ENCODE measurements at regions not wholly inside any gene's neighbourhood (a gene's known extent, or its start where the extent isn't known, plus 50 kb on each side); places are given as distances from the start of the nearest gene placed in this dataset.
"Not testable (repeated sequence)": the region's sequence is repeated elsewhere in the genome, so short reads cannot be mapped to it uniquely, and the experiment has no call there.

DNA sequence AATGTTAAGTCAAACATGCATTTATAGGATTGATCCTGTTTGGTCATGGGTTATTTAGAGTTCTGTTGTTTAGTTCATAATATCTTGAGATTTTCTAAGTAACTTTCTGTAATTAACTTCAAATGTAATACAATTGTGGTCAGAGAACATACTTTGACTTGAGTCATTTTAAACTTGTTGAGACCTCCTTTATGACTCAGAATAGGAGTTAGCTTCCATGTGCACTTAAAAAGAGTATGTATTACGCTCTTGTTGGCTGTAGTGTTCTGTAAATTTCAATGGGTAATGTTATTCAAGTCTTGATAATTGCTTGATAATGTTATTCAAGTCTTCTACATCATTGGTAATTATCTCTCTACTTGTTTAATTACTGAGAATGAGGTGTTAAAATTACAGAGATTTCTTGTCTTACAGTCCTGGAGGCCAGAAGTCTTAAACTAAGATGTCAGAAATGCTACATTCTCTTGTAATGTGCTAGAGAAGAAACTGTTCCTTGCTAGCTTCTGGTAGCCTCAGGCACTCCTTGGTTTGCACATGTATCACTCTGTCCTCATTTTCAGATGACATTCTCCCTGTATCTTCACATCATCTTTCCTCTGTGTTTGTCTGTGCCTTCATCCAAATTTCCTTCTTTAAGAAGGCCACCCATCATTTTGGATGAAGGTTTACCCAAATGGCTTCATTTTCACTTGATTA lies 197.3 kb downstream of the TMTC3 start:
- no peak overlapping the region for H3K4me3 ChIP-seq (ENCODE audit: low read length)
- no peaks in the 10 kb centered on the region for H3K9me3 ChIP-seq (replicated peaks; ENCODE audit: low read length)
- no peaks in the 10 kb centered on the region for H3K36me3 ChIP-seq (ENCODE audit: insufficient read depth, low read length)
- no peak overlapping the region for H3K4me2 ChIP-seq (ENCODE audit: low read length)
- H3K9ac ChIP-seq (ENCODE audit: low read depth, low read length): no peak overlapping the region
- no peaks in the 10 kb centered on the region for H3K27me3 ChIP-seq (ENCODE audit: control insufficient read depth, insufficient read depth, low read length)
- H3K4me1 ChIP-seq (ENCODE audit: control insufficient read depth, insufficient read depth, low read length): peaks cover 19% of the 10 kb centered on the region

- Histone ChIP-seq H3K4me3 (ENCODE audit: low read length) (no peak overlapping the region), H3K4me2 (ENCODE audit: low read length) (no peak overlapping the region), H3K4me1 (ENCODE audit: control insufficient read depth, insufficient read depth, low read length) (peaks cover 15% of the 10 kb centered on the region), H3K9me3 (replicated peaks; ENCODE audit: low read length) (no peaks in the 10 kb centered on the region), H3K36me3 (ENCODE audit: insufficient read depth, low read length) (no peaks in the 10 kb centered on the region), H3K27me3 (ENCODE audit: control insufficient read depth, insufficient read depth, low read length) (no peaks in the 10 kb centered on the region), H3K9ac (ENCODE audit: low read depth, low read length) (no peak overlapping the region)
Observed at GRCh38 chr12:88339966-88340365, 197.9 kb downstream of the TMTC3 start.

GRCh38 chr12:88342251-88342806 lies 200.2 kb downstream of the TMTC3 start:
- Histone ChIP-seq H3K4me3 (ENCODE audit: low read length) (no peak overlapping the region), H3K9me3 (replicated peaks; ENCODE audit: low read length) (no peaks in the 10 kb centered on the region), H3K9ac (ENCODE audit: low read depth, low read length) (no peak overlapping the region), H3K4me1 (ENCODE audit: control insufficient read depth, insufficient read depth, low read length) (peaks cover 15% of the 10 kb centered on the region), H3K4me2 (ENCODE audit: low read length) (no peak overlapping the region), H3K27me3 (ENCODE audit: control insufficient read depth, insufficient read depth, low read length) (no peaks in the 10 kb centered on the region), H3K36me3 (ENCODE audit: insufficient read depth, low read length) (no peaks in the 10 kb centered on the region)

DNA sequence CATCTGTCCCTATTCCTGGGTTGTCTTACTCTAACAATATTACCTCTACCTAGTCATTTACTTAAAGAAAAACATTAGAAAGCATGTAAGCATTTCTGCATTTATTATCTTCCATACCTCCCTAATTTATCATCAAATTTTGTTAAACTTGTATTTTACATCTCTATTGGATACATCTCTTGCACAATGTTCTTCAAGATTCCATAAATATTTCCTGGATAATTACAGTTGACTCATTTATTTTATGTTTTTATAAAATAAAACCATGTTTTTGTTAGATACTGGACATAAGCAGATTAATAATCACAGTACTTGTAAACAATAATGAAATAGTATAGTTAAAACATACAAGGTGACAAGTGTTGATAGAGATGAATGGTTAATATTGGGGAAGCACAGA lies 209.0 kb downstream of the TMTC3 start:
- H3K4me1 ChIP-seq (ENCODE audit: control insufficient read depth, insufficient read depth, low read length): peaks cover 26% of the 10 kb centered on the region
- no peak overlapping the region for H3K4me2 ChIP-seq (ENCODE audit: low read length)
- peak overlapping the region; percentile 59 for H3K9ac ChIP-seq (ENCODE audit: low read depth, low read length)
- no peaks in the 10 kb centered on the region for H3K9me3 ChIP-seq (replicated peaks; ENCODE audit: low read length)
- no peak overlapping the region for H3K4me3 ChIP-seq (ENCODE audit: low read length)
- H3K27me3 ChIP-seq (ENCODE audit: control insufficient read depth, insufficient read depth, low read length): no peaks in the 10 kb centered on the region
- no peaks in the 10 kb centered on the region for H3K36me3 ChIP-seq (ENCODE audit: insufficient read depth, low read length)

- Histone ChIP-seq H3K4me3 (ENCODE audit: low read length) (no peak overlapping the region), H3K4me2 (ENCODE audit: low read length) (no peak overlapping the region), H3K27me3 (ENCODE audit: control insufficient read depth, insufficient read depth, low read length) (no peaks in the 10 kb centered on the region), H3K36me3 (ENCODE audit: insufficient read depth, low read length) (no peaks in the 10 kb centered on the region), H3K9ac (ENCODE audit: low read depth, low read length) (no peak overlapping the region), H3K9me3 (replicated peaks; ENCODE audit: low read length) (no peaks in the 10 kb centered on the region), H3K4me1 (ENCODE audit: control insufficient read depth, insufficient read depth, low read length) (peaks cover 26% of the 10 kb centered on the region)
Observed at GRCh38 chr12:88354691-88355090, 212.6 kb downstream of the TMTC3 start.

DNA sequence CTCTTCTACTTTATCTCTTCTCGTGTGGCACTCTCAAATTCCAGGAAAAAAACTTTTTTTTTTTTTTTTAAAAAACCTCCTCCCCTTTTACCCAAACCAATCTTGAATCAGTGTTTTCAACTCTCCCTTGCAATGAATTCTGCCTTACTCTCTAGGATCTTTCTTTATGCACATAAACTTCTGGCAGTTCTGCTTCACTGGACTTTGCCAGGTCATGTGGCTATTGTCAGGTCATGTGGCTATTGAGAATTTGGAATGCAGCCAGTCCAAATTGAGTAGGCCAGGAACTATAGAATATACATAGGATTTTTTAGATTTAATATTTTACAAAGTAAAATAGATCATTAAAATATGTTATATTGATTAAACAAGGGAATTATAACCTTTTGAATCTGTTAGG lies 218.2 kb downstream of the TMTC3 start:
- H3K27me3 ChIP-seq (ENCODE audit: control insufficient read depth, insufficient read depth, low read length): no peaks in the 10 kb centered on the region
- no peak overlapping the region for H3K4me3 ChIP-seq (ENCODE audit: low read length)
- no peaks in the 10 kb centered on the region for H3K9me3 ChIP-seq (replicated peaks; ENCODE audit: low read length)
- no peaks in the 10 kb centered on the region for H3K36me3 ChIP-seq (ENCODE audit: insufficient read depth, low read length)
- no peak overlapping the region for H3K9ac ChIP-seq (ENCODE audit: low read depth, low read length)
- H3K4me2 ChIP-seq (ENCODE audit: low read length): no peak overlapping the region
- peaks cover 20% of the 10 kb centered on the region for H3K4me1 ChIP-seq (ENCODE audit: control insufficient read depth, insufficient read depth, low read length)

- no peak overlapping the region for H3K4me3 ChIP-seq (ENCODE audit: low read length)
- H3K4me2 ChIP-seq (ENCODE audit: low read length): no peak overlapping the region
- no peak overlapping the region for H3K9ac ChIP-seq (ENCODE audit: low read depth, low read length)
- no peaks in the 10 kb centered on the region for H3K9me3 ChIP-seq (replicated peaks; ENCODE audit: low read length)
- peaks cover 20% of the 10 kb centered on the region for H3K4me1 ChIP-seq (ENCODE audit: control insufficient read depth, insufficient read depth, low read length)
- H3K27me3 ChIP-seq (ENCODE audit: control insufficient read depth, insufficient read depth, low read length): no peaks in the 10 kb centered on the region
- no peaks in the 10 kb centered on the region for H3K36me3 ChIP-seq (ENCODE audit: insufficient read depth, low read length)
Observed at GRCh38 chr12:88361493-88361892, 218.8 kb downstream of the KITLG start.

GRCh38 chr12:88362439-88362838 lies 217.8 kb downstream of the KITLG start:
- Histone ChIP-seq H3K27me3 (ENCODE audit: control insufficient read depth, insufficient read depth, low read length) (no peaks in the 10 kb centered on the region), H3K9me3 (replicated peaks; ENCODE audit: low read length) (no peaks in the 10 kb centered on the region), H3K36me3 (ENCODE audit: insufficient read depth, low read length) (no peaks in the 10 kb centered on the region), H3K4me3 (ENCODE audit: low read length) (no peak overlapping the region), H3K4me2 (ENCODE audit: low read length) (no peak overlapping the region), H3K4me1 (ENCODE audit: control insufficient read depth, insufficient read depth, low read length) (peaks cover 20% of the 10 kb centered on the region), H3K9ac (ENCODE audit: low read depth, low read length) (no peak overlapping the region)

DNA sequence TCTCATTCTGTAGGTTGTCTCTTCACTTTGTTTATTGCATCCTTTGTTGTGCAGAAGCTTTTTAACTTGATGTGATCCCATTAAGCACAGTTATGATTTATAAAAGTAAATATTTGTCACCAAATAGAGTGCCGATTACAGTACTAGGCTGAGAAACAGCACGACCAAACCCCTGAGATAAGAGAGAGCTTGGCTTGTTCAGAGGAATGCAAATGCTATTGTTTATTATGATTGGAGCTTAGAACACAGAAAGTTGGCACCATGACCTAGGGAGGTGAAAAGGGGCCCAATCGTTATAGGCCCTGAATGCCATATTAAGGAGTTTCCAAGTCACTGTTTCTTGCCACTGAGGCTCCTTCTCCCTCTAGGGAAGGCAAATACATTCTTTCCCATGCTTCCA lies 214.9 kb downstream of the KITLG start:
- no peaks in the 10 kb centered on the region for H3K9me3 ChIP-seq (replicated peaks; ENCODE audit: low read length)
- H3K9ac ChIP-seq (ENCODE audit: low read depth, low read length): no peak overlapping the region
- peaks cover 20% of the 10 kb centered on the region for H3K4me1 ChIP-seq (ENCODE audit: control insufficient read depth, insufficient read depth, low read length)
- no peak overlapping the region for H3K4me3 ChIP-seq (ENCODE audit: low read length)
- no peak overlapping the region for H3K4me2 ChIP-seq (ENCODE audit: low read length)
- no peaks in the 10 kb centered on the region for H3K27me3 ChIP-seq (ENCODE audit: control insufficient read depth, insufficient read depth, low read length)
- H3K36me3 ChIP-seq (ENCODE audit: insufficient read depth, low read length): no peaks in the 10 kb centered on the region

DNA sequence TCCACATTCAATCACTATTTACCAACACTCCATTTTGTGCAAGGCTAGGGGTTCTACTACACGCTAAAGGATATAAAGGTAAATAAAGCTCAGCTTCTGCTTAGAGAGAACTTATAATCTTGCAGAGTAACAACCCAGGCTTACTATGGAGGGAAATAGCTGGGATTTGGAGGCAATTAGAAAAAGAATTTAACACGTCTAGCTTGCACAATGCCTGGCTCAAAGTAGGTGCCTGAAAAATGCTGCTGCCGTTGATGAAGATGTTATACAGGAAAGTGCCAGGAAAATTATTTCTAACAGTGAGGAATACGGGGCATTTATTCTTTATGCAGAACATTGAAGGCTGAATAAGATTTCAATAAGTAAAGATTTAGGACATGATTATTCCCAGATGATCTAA lies 214.2 kb downstream of the KITLG start:
- no peaks in the 10 kb centered on the region for H3K27me3 ChIP-seq (ENCODE audit: control insufficient read depth, insufficient read depth, low read length)
- no peak overlapping the region for H3K4me2 ChIP-seq (ENCODE audit: low read length)
- no peak overlapping the region for H3K9ac ChIP-seq (ENCODE audit: low read depth, low read length)

DNA sequence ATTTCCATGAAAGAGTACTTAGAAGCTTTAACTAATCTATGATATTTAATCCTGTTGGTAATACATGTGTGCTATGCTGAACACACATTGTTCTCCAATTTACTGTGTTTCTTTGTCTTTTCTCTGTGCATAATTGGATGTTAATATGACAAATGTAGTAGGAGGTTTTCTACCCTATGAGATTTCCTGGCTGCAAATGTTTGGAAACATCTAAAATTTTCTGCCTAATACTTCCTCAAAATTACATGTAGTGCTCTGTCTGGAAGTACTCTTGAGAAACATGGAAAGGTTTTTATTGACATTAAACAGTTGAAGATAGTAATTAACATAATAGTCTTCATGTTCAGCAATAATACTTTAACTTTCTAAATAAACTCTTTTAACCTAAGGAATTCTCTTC lies 213.0 kb downstream of the KITLG start:
- H3K9ac ChIP-seq (ENCODE audit: low read depth, low read length): no peak overlapping the region
- H3K4me3 ChIP-seq (ENCODE audit: low read length): no peak overlapping the region
- H3K4me1 ChIP-seq (ENCODE audit: control insufficient read depth, insufficient read depth, low read length): peaks cover 19% of the 10 kb centered on the region
- H3K4me2 ChIP-seq (ENCODE audit: low read length): no peak overlapping the region
- H3K9me3 ChIP-seq (replicated peaks; ENCODE audit: low read length): no peaks in the 10 kb centered on the region
- H3K27me3 ChIP-seq (ENCODE audit: control insufficient read depth, insufficient read depth, low read length): no peaks in the 10 kb centered on the region
- no peaks in the 10 kb centered on the region for H3K36me3 ChIP-seq (ENCODE audit: insufficient read depth, low read length)

More for the DNA sequence above, 214.2 kb downstream of the KITLG start:
- Histone ChIP-seq H3K36me3 (ENCODE audit: insufficient read depth, low read length) (no peaks in the 10 kb centered on the region), H3K9me3 (replicated peaks; ENCODE audit: low read length) (no peaks in the 10 kb centered on the region), H3K4me3 (ENCODE audit: low read length) (no peak overlapping the region), H3K4me1 (ENCODE audit: control insufficient read depth, insufficient read depth, low read length) (peaks cover 20% of the 10 kb centered on the region)

GRCh38 chr12:88368077-88368476 lies 212.2 kb downstream of the KITLG start:
- H3K9me3 ChIP-seq (replicated peaks; ENCODE audit: low read length); H3K4me3 ChIP-seq (ENCODE audit: low read length); H3K36me3 ChIP-seq (ENCODE audit: insufficient read depth, low read length); H3K4me2 ChIP-seq (ENCODE audit: low read length); H3K9ac ChIP-seq (ENCODE audit: low read depth, low read length); H3K27me3 ChIP-seq (ENCODE audit: control insufficient read depth, insufficient read depth, low read length): not testable (repeated sequence)
- peaks cover 11% of the 10 kb centered on the region for H3K4me1 ChIP-seq (ENCODE audit: control insufficient read depth, insufficient read depth, low read length)

All from skeletal muscle satellite cell (primary cell).